Calu3 (cell line): ENCODE measurements at regions not wholly inside any gene's neighbourhood (a gene's known extent, or its start where the extent isn't known, plus 50 kb on each side); places are given as distances from the start of the nearest gene placed in this dataset.

ENCODE experiments used
- BruUV-seq: library from RNA; stranded (reverse); fragments of 400-500 nt; replicated peaks from 2 replicates; lab custom pipeline; 2021; lab: Mats Ljungman, UMichigan
- CTCF ChIA-PET: fragments of 300-600 bp; sonication (Branson Sonifier 250); formaldehyde crosslinking; loops from one replicate; lab custom pipeline; 2022; ENCODE audit warnings: antibody characterized with exemption; lab: Charles Lee
- DNase-seq: peaks from one replicate; pipeline ENCODE4 v3.0.0; 2022
- H3K27ac Mint-ChIP-seq: one replicate; pipeline ENCODE4 v1.8.0; 2022; ENCODE audit warnings: mixed read lengths; ENCODE audit not compliant: unreplicated experiment
- H3K27me3 Mint-ChIP-seq: one replicate; pipeline ENCODE4 v1.8.0; 2022; ENCODE audit warnings: mixed read lengths; ENCODE audit not compliant: unreplicated experiment
- H3K36me3 Mint-ChIP-seq: one replicate; pipeline ENCODE4 v1.8.0; 2022; ENCODE audit warnings: mild to moderate bottlenecking, moderate library complexity, mixed read lengths; ENCODE audit not compliant: insufficient read depth, unreplicated experiment
- H3K4me1 Mint-ChIP-seq: one replicate; pipeline ENCODE4 v1.8.0; 2022; ENCODE audit warnings: mild to moderate bottlenecking, low read depth, mixed read lengths; ENCODE audit not compliant: unreplicated experiment
- H3K4me3 Mint-ChIP-seq: one replicate; pipeline ENCODE4 v1.8.0; 2022; ENCODE audit warnings: mild to moderate bottlenecking, low read depth, moderate library complexity, mixed read lengths; ENCODE audit not compliant: unreplicated experiment
- H3K9me3 Mint-ChIP-seq: one replicate; pipeline ENCODE4 v1.8.0; 2022; ENCODE audit warnings: low read depth, mixed read lengths; ENCODE audit not compliant: unreplicated experiment
- CTCF ChIP-seq: fragments of 200-600 bp; IDR thresholded peaks from one replicate; pipeline ENCODE4 v1.8.0; 2022; ENCODE audit warnings: antibody characterized with exemption; ENCODE audit not compliant: unreplicated experiment
- intact Hi-C: fragments of 100-400 bp; cut with micrococcal nuclease; formaldehyde crosslinking; loops from one replicate; pipeline ENCODE4 v1.10.0; 2022; ENCODE audit not compliant: unreplicated experiment

GRCh38 chr1:193939585-193939984 is 753.2 kb upstream of the B3GALT2 start:
- Mint-ChIP-seq H3K36me3 (no peaks in the 10 kb centered on the region), H3K9me3 (peaks cover 11% of the 10 kb centered on the region), H3K4me1 (no peaks in the 10 kb centered on the region), H3K4me3 (no peak overlapping the region), H3K27ac (no peak overlapping the region), H3K27me3 (no peaks in the 10 kb centered on the region)
- intact Hi-C loops, result no loop called here
- no peak for DNase-seq
- TF ChIP-seq CTCF, result no peak
- CTCF ChIA-PET, result no interaction called here
- no TSS peak for BruUV-seq

GRCh38 chr1:193937308-193937707 is 750.9 kb upstream of the B3GALT2 start:
- intact Hi-C loops, result no loop called here
- TF ChIP-seq CTCF, result no peak
- H3K4me3 Mint-ChIP-seq, result no peak overlapping the region
- peaks cover 3% of the 10 kb centered on the region for H3K9me3 Mint-ChIP-seq
- CTCF ChIA-PET, result interaction anchor here (0.5 kb wide), 1 partner anchor 925 kb away, joined by 3 read pairs; no protein-coding TSS in a partner anchor
- H3K4me1 Mint-ChIP-seq, result no peaks in the 10 kb centered on the region
- BruUV-seq, result no TSS peak
- no peak for DNase-seq
- H3K27me3 Mint-ChIP-seq, result no peaks in the 10 kb centered on the region
- no peak overlapping the region for H3K27ac Mint-ChIP-seq
- H3K36me3 Mint-ChIP-seq, result no peaks in the 10 kb centered on the region

- BruUV-seq, result no TSS peak
- no peak for TF ChIP-seq CTCF
- intact Hi-C loops, result no loop called here
Observed at GRCh38 chr1:193932979-193933378, 746.6 kb upstream of the B3GALT2 start.

GRCh38 chr1:193931356-193931755 is 744.9 kb upstream of the B3GALT2 start:
- Mint-ChIP-seq H3K36me3 (no peaks in the 10 kb centered on the region), H3K27ac (no peak overlapping the region), H3K27me3 (no peaks in the 10 kb centered on the region), H3K4me3 (no peak overlapping the region), H3K4me1 (no peaks in the 10 kb centered on the region), H3K9me3 (peaks cover 3% of the 10 kb centered on the region)
- TF ChIP-seq CTCF, result no peak
- CTCF ChIA-PET, result no interaction called here
- BruUV-seq, result no TSS peak
- no peak for DNase-seq
- intact Hi-C loops, result no loop called here

More at GRCh38 chr1:193932979-193933378, 746.6 kb upstream of the B3GALT2 start:
- Mint-ChIP-seq H3K4me1 (no peaks in the 10 kb centered on the region), H3K9me3 (no peaks in the 10 kb centered on the region), H3K36me3 (no peaks in the 10 kb centered on the region), H3K27ac (no peak overlapping the region), H3K4me3 (no peak overlapping the region), H3K27me3 (no peaks in the 10 kb centered on the region)
- CTCF ChIA-PET, result no interaction called here
- no peak for DNase-seq
